ENCODE measurements at regions not wholly inside any gene's neighbourhood (a gene's known extent, or its start where the extent isn't known, plus 50 kb on each side); places are given as distances from the start of the nearest gene placed in this dataset.
A peak's percentile ranks its signal among the peaks of the same experiment; 100 is the strongest.
"Not testable (repeated sequence)": the region's sequence is repeated elsewhere in the genome, so short reads cannot be mapped to it uniquely, and the experiment has no call there.

GRCh38 chr3:159258934-159259333, 457.1 kb downstream of the MFSD1 start:
- no peak for ATAC-seq
- no peak for TF ChIP-seq ZC3H10 (CRISPR knock-in tag; IDR thresholded peaks at IDR 0.05)
- no peak for TF ChIP-seq ISL1 (CRISPR knock-in tag; IDR thresholded peaks at IDR 0.05)
- no peak for TF ChIP-seq ESRRG (CRISPR knock-in tag; IDR thresholded peaks at IDR 0.05)
- TF ChIP-seq OSR1 (CRISPR knock-in tag; IDR thresholded peaks at IDR 0.05), result no peak
- TF ChIP-seq TCF4 (CRISPR knock-in tag; IDR thresholded peaks at IDR 0.05; ENCODE audit: borderline replicate concordance), result no peak
- TF ChIP-seq ZFP30 (CRISPR knock-in tag; IDR thresholded peaks at IDR 0.05), result no peak
- TF ChIP-seq PATZ1 (CRISPR knock-in tag; IDR thresholded peaks at IDR 0.05; ENCODE audit: borderline replicate concordance), result no peak
- TF ChIP-seq BACH2 (CRISPR knock-in tag; IDR thresholded peaks at IDR 0.05; ENCODE audit: borderline replicate concordance), result no peak
- TF ChIP-seq PPARA (CRISPR knock-in tag; IDR thresholded peaks at IDR 0.05; ENCODE audit: borderline replicate concordance), result no peak
- no peak for TF ChIP-seq CREB5 (CRISPR knock-in tag; IDR thresholded peaks at IDR 0.05; ENCODE audit: low read depth)
- TF ChIP-seq ZNF70 (CRISPR knock-in tag; IDR thresholded peaks at IDR 0.05), result no peak
- TF ChIP-seq ZNF565 (CRISPR knock-in tag; conservative IDR thresholded peaks at IDR 0.05; ENCODE audit: low read depth), result no peak

- peak; percentile 86 for ATAC-seq
- TF ChIP-seq TCF4 (CRISPR knock-in tag; IDR thresholded peaks at IDR 0.05; ENCODE audit: borderline replicate concordance) (no peak), TOX (CRISPR knock-in tag; IDR thresholded peaks at IDR 0.05; ENCODE audit: borderline replicate concordance) (no peak), ZC3H10 (CRISPR knock-in tag; IDR thresholded peaks at IDR 0.05) (no peak), CSRNP3 (CRISPR knock-in tag; IDR thresholded peaks at IDR 0.05) (no peak), ISL1 (CRISPR knock-in tag; IDR thresholded peaks at IDR 0.05) (no peak), SNAI2 (CRISPR knock-in tag; IDR thresholded peaks at IDR 0.05) (no peak), ARNTL (CRISPR knock-in tag; IDR thresholded peaks at IDR 0.05; ENCODE audit: borderline replicate concordance, low read depth) (no peak), BACH2 (CRISPR knock-in tag; IDR thresholded peaks at IDR 0.05; ENCODE audit: borderline replicate concordance) (no peak), ZNF8 (CRISPR knock-in tag; IDR thresholded peaks at IDR 0.05) (no peak), ESRRG (CRISPR knock-in tag; IDR thresholded peaks at IDR 0.05) (no peak), CREB5 (CRISPR knock-in tag; IDR thresholded peaks at IDR 0.05; ENCODE audit: low read depth) (no peak), ZNF565 (CRISPR knock-in tag; conservative IDR thresholded peaks at IDR 0.05; ENCODE audit: low read depth) (no peak), CSDC2 (CRISPR knock-in tag; IDR thresholded peaks at IDR 0.05) (no peak)
Observed at GRCh38 chr3:159260049-159260662, 458.3 kb downstream of the MFSD1 start.

GRCh38 chr3:159261333-159261732, 459.5 kb downstream of the MFSD1 start:
- ATAC-seq, result not testable (repeated sequence)
- peak; percentile 14; the same call in 1 of the 2 replicates for TF ChIP-seq TCF4 (CRISPR knock-in tag; IDR thresholded peaks at IDR 0.05; ENCODE audit: borderline replicate concordance)

- peak; percentile 86 for ATAC-seq
- TF ChIP-seq TOX (CRISPR knock-in tag; IDR thresholded peaks at IDR 0.05; ENCODE audit: borderline replicate concordance) (no peak), ZNF70 (CRISPR knock-in tag; IDR thresholded peaks at IDR 0.05) (no peak), CSRNP3 (CRISPR knock-in tag; IDR thresholded peaks at IDR 0.05) (no peak), ZC3H10 (CRISPR knock-in tag; IDR thresholded peaks at IDR 0.05) (no peak), PATZ1 (CRISPR knock-in tag; IDR thresholded peaks at IDR 0.05; ENCODE audit: borderline replicate concordance) (no peak)
Observed at GRCh38 chr3:159263750-159264553, 462.1 kb downstream of the MFSD1 start.

All from SK-N-SH treated with all-trans-retinoic acid at 6 μM for 48 hours (cell line).